ENCODE measurements at regions not wholly inside any gene's neighbourhood (a gene's known extent, or its start where the extent isn't known, plus 50 kb on each side); places are given as distances from the start of the nearest gene placed in this dataset.

GRCh38 chr1:60974524-60975372 is 107.6 kb upstream of the NFIA start:
- H3K4me2 ChIP-seq: no peak overlapping the region

GRCh38 chr1:60973668-60974067 is 108.7 kb upstream of the NFIA start:
- no peaks in the 10 kb centered on the region for H3K36me3 ChIP-seq
- H3K4me2 ChIP-seq: no peak overlapping the region
- no peak overlapping the region for H3K9ac ChIP-seq
- no peaks in the 10 kb centered on the region for H3K9me3 ChIP-seq (replicated peaks in 1 of 11)
- no peak overlapping the region for H3K27ac ChIP-seq
- TF ChIP-seq Cebpa-rat (IDR thresholded peaks at IDR 0.05): no peak
- no peaks in the 10 kb centered on the region for H3K27me3 ChIP-seq
- no peak overlapping the region for H3K4me3 ChIP-seq
- no peaks in the 10 kb centered on the region for H3K4me1 ChIP-seq
- no peaks in the 10 kb centered on the region for H4K20me1 ChIP-seq

More at GRCh38 chr1:60974524-60975372, 107.6 kb upstream of the NFIA start:
- no peak overlapping the region for H3K4me3 ChIP-seq
- no peaks in the 10 kb centered on the region for H3K4me1 ChIP-seq
- H4K20me1 ChIP-seq: no peaks in the 10 kb centered on the region
- H3K9me3 ChIP-seq (replicated peaks in 1 of 11): no peaks in the 10 kb centered on the region
- no peaks in the 10 kb centered on the region for H3K36me3 ChIP-seq
- no peaks in the 10 kb centered on the region for H3K27me3 ChIP-seq
- no peak overlapping the region for H3K27ac ChIP-seq
- no peak for TF ChIP-seq Cebpa-rat (IDR thresholded peaks at IDR 0.05)
- H3K9ac ChIP-seq: no peak overlapping the region

GRCh38 chr1:60972841-60973364 is 109.5 kb upstream of the NFIA start:
- peaks cover 0 to 3% (median 0%) of the 10 kb centered on the region in 11 experiments; a peak in 1 of 22 replicates for H3K9me3 ChIP-seq (replicated peaks in 1 of 11)
- no peak for TF ChIP-seq Cebpa-rat (IDR thresholded peaks at IDR 0.05)

GRCh38 chr1:60971330-60971729 is 111.0 kb upstream of the NFIA start:
- H4K20me1 ChIP-seq: no peaks in the 10 kb centered on the region
- no peak for TF ChIP-seq Cebpa-rat (IDR thresholded peaks at IDR 0.05)

More at GRCh38 chr1:60972841-60973364, 109.5 kb upstream of the NFIA start:
- Histone ChIP-seq H3K4me1 (no peaks in the 10 kb centered on the region), H3K4me2 (no peak overlapping the region), H3K27ac (no peak overlapping the region), H3K4me3 (no peak overlapping the region), H3K27me3 (no peaks in the 10 kb centered on the region), H3K36me3 (no peaks in the 10 kb centered on the region), H3K9ac (no peak overlapping the region), H4K20me1 (no peaks in the 10 kb centered on the region)

GRCh38 chr1:60969971-60970509 is 112.3 kb upstream of the NFIA start:
- Histone ChIP-seq H3K9me3 (replicated peaks in 1 of 11) (peaks cover 22 to 31% (median 26%) of the 10 kb centered on the region in 11 experiments), H3K4me1 (no peaks in the 10 kb centered on the region), H3K9ac (no peak overlapping the region), H3K4me3 (no peak overlapping the region), H3K4me2 (no peak overlapping the region), H4K20me1 (no peaks in the 10 kb centered on the region), H3K27ac (no peak overlapping the region), H3K27me3 (no peaks in the 10 kb centered on the region), H3K36me3 (no peaks in the 10 kb centered on the region)
- no peak for TF ChIP-seq Cebpa-rat (IDR thresholded peaks at IDR 0.05)

More at GRCh38 chr1:60971330-60971729, 111.0 kb upstream of the NFIA start:
- Histone ChIP-seq H3K9ac (no peak overlapping the region), H3K4me3 (no peak overlapping the region), H3K27me3 (no peaks in the 10 kb centered on the region), H3K4me2 (no peak overlapping the region), H3K27ac (no peak overlapping the region), H3K4me1 (no peaks in the 10 kb centered on the region), H3K9me3 (replicated peaks in 1 of 11) (peaks cover 9 to 19% (median 13%) of the 10 kb centered on the region in 11 experiments), H3K36me3 (no peaks in the 10 kb centered on the region)

GRCh38 chr1:60965280-60965854 is 117.0 kb upstream of the NFIA start:
- Histone ChIP-seq H3K9ac (no peak overlapping the region), H3K36me3 (no peaks in the 10 kb centered on the region; a peak in 1 of 22 replicates), H3K4me2 (no peak overlapping the region), H3K4me1 (peaks cover 5 to 14% (median 10%) of the 10 kb centered on the region in 10 experiments; a peak in 16 of 20 replicates), H3K27me3 (no peaks in the 10 kb centered on the region), H4K20me1 (no peaks in the 10 kb centered on the region), H3K27ac (no peak overlapping the region), H3K4me3 (peak overlapping the region in 5 of 10 experiments; percentile 3 to 35 (median 14); a peak in 3 of 20 replicates), H3K9me3 (replicated peaks in 1 of 11) (peaks cover 36 to 57% (median 48%) of the 10 kb centered on the region in 11 experiments)
- TF ChIP-seq Cebpa-rat (IDR thresholded peaks at IDR 0.05): no peak

GRCh38 chr1:60963167-60963940 is 119.0 kb upstream of the NFIA start:
- H3K27ac ChIP-seq: no peak overlapping the region
- no peak overlapping the region for H3K9ac ChIP-seq
- H3K27me3 ChIP-seq: no peaks in the 10 kb centered on the region
- H3K9me3 ChIP-seq (replicated peaks in 1 of 11): peaks cover 36 to 57% (median 48%) of the 10 kb centered on the region in 11 experiments
- no peaks in the 10 kb centered on the region for H4K20me1 ChIP-seq
- no peak overlapping the region for H3K4me3 ChIP-seq
- no peak overlapping the region for H3K4me2 ChIP-seq
- H3K4me1 ChIP-seq: peaks cover 5 to 14% (median 10%) of the 10 kb centered on the region in 10 experiments; a peak in 16 of 20 replicates
- no peaks in the 10 kb centered on the region; a peak in 1 of 22 replicates for H3K36me3 ChIP-seq
- no peak for TF ChIP-seq Cebpa-rat (IDR thresholded peaks at IDR 0.05)

GRCh38 chr1:60960891-60961461 is 121.4 kb upstream of the NFIA start:
- no peak for TF ChIP-seq Cebpa-rat (IDR thresholded peaks at IDR 0.05)
- Histone ChIP-seq H3K9me3 (replicated peaks in 1 of 11) (peaks cover 24 to 38% (median 30%) of the 10 kb centered on the region in 11 experiments), H4K20me1 (no peaks in the 10 kb centered on the region), H3K9ac (no peak overlapping the region), H3K4me3 (no peak overlapping the region), H3K4me2 (peak overlapping the region in 10 of 11 experiments; percentile 1 to 68 (median 40); a peak in 19 of 22 replicates), H3K4me1 (peaks cover 5 to 14% (median 10%) of the 10 kb centered on the region in 10 experiments; a peak in 16 of 20 replicates), H3K27me3 (no peaks in the 10 kb centered on the region), H3K27ac (peak overlapping the region in 6 of 11 experiments; percentile 7 to 39 (median 30); a peak in 8 of 22 replicates), H3K36me3 (no peaks in the 10 kb centered on the region; a peak in 1 of 22 replicates)
